HEK293T (cell line): ENCODE measurements at regions not wholly inside any gene's neighbourhood (a gene's known extent, or its start where the extent isn't known, plus 50 kb on each side); places are given as distances from the start of the nearest gene placed in this dataset.

Experiments used
- CTCF ChIA-PET: fragments of 350-600 bp; formaldehyde crosslinking; extraction: SDS; loops from one replicate; lab custom pipeline; 2021; ENCODE audit warnings: antibody characterized with exemption, inconsistent platforms; lab: Yijun Ruan, JAX
- POLR2A ChIA-PET: fragments of 350-600 bp; formaldehyde crosslinking; extraction: SDS; loops from one replicate; lab custom pipeline; 2020; ENCODE audit warnings: antibody characterized with exemption, inconsistent platforms; lab: Yijun Ruan, JAX
- DNase-seq: peaks from one replicate; pipeline ENCODE4 v3.0.0; 2012; ENCODE audit warnings: mixed read lengths; ENCODE audit errors: extremely low spot score
- ARNT ChIP-seq: fragments of 450-650 bp; IDR thresholded peaks from 2 replicates; pipeline ENCODE4 v1.6.1; 2017; ENCODE audit warnings: mild to moderate bottlenecking
- BHLHE40 ChIP-seq: fragments of 450-650 bp; IDR thresholded peaks from 2 replicates; pipeline ENCODE4 v1.6.1; 2016; ENCODE audit warnings: mild to moderate bottlenecking, moderate library complexity, borderline replicate concordance
- CTBP1 ChIP-seq: fragments of 450-650 bp; IDR thresholded peaks from 2 replicates; pipeline ENCODE4 v1.6.1; 2016; ENCODE audit warnings: borderline replicate concordance
- ELF4 ChIP-seq: fragments of 450-650 bp; IDR thresholded peaks from 2 replicates; pipeline ENCODE4 v1.6.1; 2017; ENCODE audit warnings: antibody characterized with exemption
- FOXA1 ChIP-seq: fragments of 450-650 bp; IDR thresholded peaks from 2 replicates; pipeline ENCODE4 v1.6.1; 2016; ENCODE audit warnings: mild to moderate bottlenecking
- FOXK2 ChIP-seq: fragments of 450-650 bp; IDR thresholded peaks from 2 replicates; pipeline ENCODE4 v1.6.1; 2016; ENCODE audit warnings: mild to moderate bottlenecking
- FOXM1 ChIP-seq: fragments of 450-650 bp; IDR thresholded peaks from 2 replicates; pipeline ENCODE4 v1.6.1; 2017; ENCODE audit warnings: mild to moderate bottlenecking, borderline replicate concordance
- HDGF ChIP-seq: fragments of 450-650 bp; IDR thresholded peaks from 2 replicates; pipeline ENCODE4 v1.6.1; 2017; ENCODE audit warnings: antibody characterized with exemption, borderline replicate concordance
- L3MBTL2 ChIP-seq: fragments of 450-650 bp; conservative IDR thresholded peaks from 2 replicates; pipeline ENCODE4 v1.6.1; 2016; ENCODE audit warnings: mild to moderate bottlenecking
- LEF1 ChIP-seq: fragments of 450-650 bp; IDR thresholded peaks from 2 replicates; pipeline ENCODE4 v1.6.1; 2017; ENCODE audit warnings: mild to moderate bottlenecking, borderline replicate concordance
- NFRKB ChIP-seq: fragments of 450-650 bp; IDR thresholded peaks from 2 replicates; pipeline ENCODE4 v1.6.1; 2016; ENCODE audit warnings: mild to moderate bottlenecking, moderate library complexity
- SP1 ChIP-seq: fragments of 450-650 bp; IDR thresholded peaks from 2 replicates; pipeline ENCODE4 v1.6.1; 2017
- SUZ12 ChIP-seq: fragments of 450-650 bp; IDR thresholded peaks from 2 replicates; pipeline ENCODE4 v1.6.1; 2016; ENCODE audit warnings: mild to moderate bottlenecking
- TARDBP ChIP-seq: fragments of 450-650 bp; IDR thresholded peaks from 2 replicates; pipeline ENCODE4 v1.6.1; 2016
- ZNF384 ChIP-seq: fragments of 450-650 bp; IDR thresholded peaks from 2 replicates; pipeline ENCODE4 v1.6.1; 2016
- TF ChIP-seq, protein P1 (sequence below): fragments of 450-650 bp; IDR thresholded peaks from 2 replicates; pipeline ENCODE4 v1.6.1; 2016

DNA sequence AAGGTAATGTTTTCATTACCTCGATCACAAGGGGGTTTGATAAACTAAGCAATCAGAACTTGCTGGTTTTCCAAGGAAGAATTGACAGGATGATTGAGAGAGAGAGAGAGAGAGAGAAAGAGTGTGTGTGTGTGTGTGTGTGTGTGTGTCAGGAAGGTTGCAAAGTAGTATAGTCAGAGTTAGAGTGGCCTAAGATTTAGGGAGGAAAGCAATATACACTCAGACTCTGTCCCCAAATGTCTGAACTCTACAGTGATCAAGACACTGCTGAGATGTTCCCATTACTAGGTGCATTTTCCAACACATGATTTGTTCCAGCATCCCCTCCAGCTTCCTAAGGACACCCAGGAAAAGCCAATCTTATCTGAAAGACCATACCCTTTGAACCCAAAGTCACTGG, 1074.1 kb downstream of the BCL11B start:
- TF ChIP-seq SUZ12 = no peak
- no peak for TF ChIP-seq TARDBP
- TF ChIP-seq FOXK2 = no peak
- no peak for TF ChIP-seq SP1
- no peak for TF ChIP-seq FOXM1
- no peak for TF ChIP-seq L3MBTL2
- no peak for TF ChIP-seq LEF1
- POLR2A ChIA-PET = no interaction called here
- no peak for DNase-seq
- CTCF ChIA-PET = no interaction called here

DNA sequence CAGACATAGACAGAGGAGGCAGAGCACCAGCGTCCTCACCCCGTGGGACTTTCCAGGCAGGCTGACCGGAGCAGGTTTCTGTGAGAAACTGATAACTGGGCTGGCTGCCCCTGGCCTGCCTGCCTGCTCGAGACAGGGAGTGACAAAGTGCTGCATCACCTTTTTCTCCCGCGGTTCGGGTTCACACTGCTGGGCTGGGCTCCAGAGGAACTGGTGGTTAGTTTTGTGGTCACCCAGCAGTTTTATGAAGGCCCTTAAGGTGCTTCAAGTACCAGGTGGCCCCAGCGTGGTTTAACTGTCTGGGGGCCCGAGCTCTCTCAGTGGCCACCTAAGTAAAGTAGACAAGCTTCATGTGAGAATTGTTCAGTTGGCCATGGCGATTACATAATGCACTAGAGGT, 1073.6 kb downstream of the BCL11B start:
- ChIA-PET CTCF (no interaction called here), POLR2A (no interaction called here)
- no peak for DNase-seq
- TF ChIP-seq ELF4 (no peak), TARDBP (no peak), LEF1 (no peak), CTBP1 (no peak), FOXM1 (no peak), ARNT (no peak), SUZ12 (no peak), FOXK2 (no peak), SP1 (no peak), ZNF384 (no peak), L3MBTL2 (no peak), BHLHE40 (no peak), NFRKB (no peak), HDGF (no peak), FOXA1 (no peak)
- TF ChIP-seq, protein P1, sequence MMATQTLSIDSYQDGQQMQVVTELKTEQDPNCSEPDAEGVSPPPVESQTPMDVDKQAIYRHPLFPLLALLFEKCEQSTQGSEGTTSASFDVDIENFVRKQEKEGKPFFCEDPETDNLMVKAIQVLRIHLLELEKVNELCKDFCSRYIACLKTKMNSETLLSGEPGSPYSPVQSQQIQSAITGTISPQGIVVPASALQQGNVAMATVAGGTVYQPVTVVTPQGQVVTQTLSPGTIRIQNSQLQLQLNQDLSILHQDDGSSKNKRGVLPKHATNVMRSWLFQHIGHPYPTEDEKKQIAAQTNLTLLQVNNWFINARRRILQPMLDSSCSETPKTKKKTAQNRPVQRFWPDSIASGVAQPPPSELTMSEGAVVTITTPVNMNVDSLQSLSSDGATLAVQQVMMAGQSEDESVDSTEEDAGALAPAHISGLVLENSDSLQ = no peak

DNA sequence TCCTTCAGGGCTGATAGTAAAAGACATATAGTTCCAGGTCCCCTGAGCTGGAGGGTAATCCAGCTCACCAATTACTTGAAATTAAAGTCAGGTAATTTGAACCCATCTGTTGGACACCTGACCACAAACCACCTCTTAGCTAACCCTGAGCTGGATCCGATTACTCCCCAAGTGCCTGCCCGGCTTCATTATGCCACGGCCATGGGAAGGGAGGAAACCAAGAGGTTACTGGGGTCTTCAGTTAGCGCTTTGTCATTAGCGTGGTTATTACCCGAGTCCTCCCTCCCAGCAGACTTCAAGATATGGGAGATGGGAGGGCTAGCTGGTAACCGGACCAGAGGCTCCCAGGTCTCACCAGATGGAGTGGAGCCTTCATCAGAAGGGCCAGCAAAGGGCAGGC, 1071.4 kb downstream of the BCL11B start:
- DNase-seq = no peak
- CTCF ChIA-PET = no interaction called here
- no peak for TF ChIP-seq FOXM1
- TF ChIP-seq TARDBP = no peak
- TF ChIP-seq NFRKB = no peak
- no peak for TF ChIP-seq L3MBTL2
- no peak for TF ChIP-seq ELF4
- TF ChIP-seq LEF1 = no peak
- no peak for TF ChIP-seq HDGF
- POLR2A ChIA-PET = no interaction called here

DNA sequence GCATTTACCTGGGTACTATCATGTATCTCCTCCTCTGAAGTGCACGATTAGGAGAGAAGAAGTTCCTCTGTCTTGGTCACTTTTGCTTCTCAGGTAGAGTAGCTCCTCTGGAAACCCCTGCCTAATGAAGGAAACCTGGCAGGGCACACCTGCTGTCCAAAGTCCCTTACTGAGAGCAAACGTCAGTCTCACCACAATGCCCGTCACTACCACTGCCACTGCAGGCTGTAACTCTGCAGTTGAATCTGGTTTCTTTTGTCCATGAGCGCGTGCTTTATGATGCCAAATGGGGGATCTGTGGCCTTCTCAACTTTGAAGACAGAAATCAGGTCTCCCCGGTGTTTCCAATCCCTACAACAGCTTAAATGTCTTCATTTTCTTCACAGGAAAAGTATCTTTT, 1068.6 kb downstream of the BCL11B start:
- ChIA-PET CTCF (no interaction called here), POLR2A (no interaction called here)
- no peak for DNase-seq
- TF ChIP-seq FOXM1 (no peak), FOXA1 (no peak), HDGF (no peak), SP1 (no peak), ZNF384 (no peak), L3MBTL2 (no peak), TARDBP (no peak), ELF4 (no peak), LEF1 (no peak), FOXK2 (no peak), CTBP1 (no peak), NFRKB (no peak), SUZ12 (no peak), BHLHE40 (no peak), ARNT (no peak)
- TF ChIP-seq, protein P1 = no peak

DNA sequence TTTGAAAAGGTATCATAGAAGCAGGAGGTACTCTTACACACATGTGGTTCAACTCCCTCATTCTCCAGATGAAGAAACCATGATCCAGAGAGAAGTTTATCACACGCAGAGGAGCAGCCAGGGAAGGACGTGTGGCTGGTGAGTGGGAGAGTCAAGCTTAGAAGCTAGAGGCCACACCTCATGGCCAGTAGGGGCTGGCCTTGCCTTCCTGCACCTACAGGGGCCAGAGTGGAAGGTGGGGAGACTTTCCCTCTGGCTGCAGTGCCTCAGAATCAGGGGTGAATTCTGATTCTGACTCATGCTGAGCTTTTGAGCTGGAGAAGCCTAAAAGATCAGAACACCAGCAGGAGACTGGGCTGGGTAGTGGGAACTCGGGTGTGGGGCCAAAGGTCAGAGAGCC, 1067.9 kb downstream of the BCL11B start:
- POLR2A ChIA-PET = no interaction called here
- TF ChIP-seq BHLHE40 (no peak), SP1 (no peak), SUZ12 (no peak), ZNF384 (no peak), TARDBP (no peak), FOXK2 (no peak), L3MBTL2 (no peak), FOXA1 (no peak), ARNT (no peak), CTBP1 (no peak), LEF1 (no peak), FOXM1 (no peak), NFRKB (no peak)
- no peak for DNase-seq
- CTCF ChIA-PET = no interaction called here

DNA sequence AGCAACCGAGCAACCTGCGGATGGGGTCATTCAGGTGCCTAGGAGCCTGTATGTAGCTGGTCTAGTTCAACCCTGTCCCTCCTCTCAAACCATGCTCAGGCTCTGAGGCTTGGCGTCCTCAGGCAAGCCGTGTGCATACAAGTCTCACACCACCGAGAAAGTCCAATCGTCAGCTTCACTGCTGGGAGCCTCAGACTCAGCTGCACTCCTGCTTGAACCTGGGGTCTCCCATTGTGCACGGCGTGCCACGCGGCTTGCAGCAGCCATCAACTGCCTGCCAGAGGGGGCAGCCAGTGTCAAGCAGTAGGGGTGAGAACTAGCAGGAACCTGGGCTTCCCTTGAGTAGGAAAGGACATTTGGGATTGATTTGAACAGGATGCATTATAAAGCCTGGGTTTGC, 1064.6 kb downstream of the BCL11B start:
- TF ChIP-seq L3MBTL2 = no peak
- no peak for TF ChIP-seq NFRKB
- TF ChIP-seq ARNT = no peak
- TF ChIP-seq SUZ12 = no peak
- no peak for TF ChIP-seq BHLHE40
- no peak for TF ChIP-seq FOXM1
- no peak for TF ChIP-seq HDGF
- TF ChIP-seq ELF4 = no peak
- TF ChIP-seq, protein P1 = no peak
- no peak for TF ChIP-seq TARDBP
- ChIA-PET CTCF (no interaction called here), POLR2A (no interaction called here)
- DNase-seq = no peak
